ENCODE measurements at regions not wholly inside any gene's neighbourhood (a gene's known extent, or its start where the extent isn't known, plus 50 kb on each side); places are given as distances from the start of the nearest gene placed in this dataset.
A peak's percentile ranks its signal among the peaks of the same experiment; 100 is the strongest.
"Not testable (repeated sequence)": the region's sequence is repeated elsewhere in the genome, so short reads cannot be mapped to it uniquely, and the experiment has no call there.

GRCh38 chr1:55443175-55443915, 228.2 kb upstream of the USP24 start:
- Histone ChIP-seq H3K27ac (ENCODE audit: low read length) (no peak overlapping the region), H3K27me3 (ENCODE audit: control insufficient read depth, insufficient read depth, low read length) (no peaks in the 10 kb centered on the region), H3K36me3 (ENCODE audit: control insufficient read depth, insufficient read depth, low read length) (no peaks in the 10 kb centered on the region), H3K4me3 (ENCODE audit: low read length) (no peak overlapping the region), H3K4me1 (ENCODE audit: control insufficient read depth, insufficient read depth, low read length) (no peaks in the 10 kb centered on the region), H3K9me3 (ENCODE audit: control insufficient read depth, insufficient read depth, low read length) (no peaks in the 10 kb centered on the region)
- Mint-ChIP-seq H3K4me1 (no peaks in the 10 kb centered on the region), H3K27ac (no peak overlapping the region), H3K27me3 (ENCODE audit: low read depth in 2 of 2) (peaks cover 2 to 8% of the 10 kb centered on the region in 2 donors), H3K4me3 (no peak overlapping the region), H3K9me3 (no peaks in the 10 kb centered on the region), H3K36me3 (no peaks in the 10 kb centered on the region)
- DNase-seq (no peak), ATAC-seq (peak in 1 of 3 donors; percentile 30)
- 84% methylated on average over 7 of the region's 7 CpGs for WGBS (ENCODE audit: insufficient coverage)
- intact Hi-C loops (cut with micrococcal nuclease), result no loop called here
- no peak for TF ChIP-seq CTCF (IDR thresholded peaks at IDR 0.05)

- intact Hi-C loops (cut with micrococcal nuclease), result no loop called here
- H3K4me3 Mint-ChIP-seq, result no peak overlapping the region
Measured at GRCh38 chr1:55441489-55441888, 226.3 kb upstream of the USP24 start.

GRCh38 chr1:55437692-55438091, 222.5 kb upstream of the USP24 start:
- H3K36me3 Mint-ChIP-seq, result no peaks in the 10 kb centered on the region
- intact Hi-C loops (cut with micrococcal nuclease), result no loop called here

More at GRCh38 chr1:55441489-55441888, 226.3 kb upstream of the USP24 start:
- no peak for ATAC-seq
- H3K27me3 ChIP-seq (ENCODE audit: control insufficient read depth, insufficient read depth, low read length), result no peaks in the 10 kb centered on the region
- Mint-ChIP-seq H3K27ac (no peak overlapping the region), H3K27me3 (ENCODE audit: low read depth in 2 of 2) (peaks cover 2 to 16% of the 10 kb centered on the region in 2 donors), H3K9me3 (no peaks in the 10 kb centered on the region), H3K4me1 (no peaks in the 10 kb centered on the region), H3K36me3 (no peaks in the 10 kb centered on the region)
- H3K36me3 ChIP-seq (ENCODE audit: control insufficient read depth, insufficient read depth, low read length), result no peaks in the 10 kb centered on the region
- DNase-seq, result no peak
- no peaks in the 10 kb centered on the region for H3K9me3 ChIP-seq (ENCODE audit: control insufficient read depth, insufficient read depth, low read length)
- H3K27ac ChIP-seq (ENCODE audit: low read length), result no peak overlapping the region
- WGBS (ENCODE audit: insufficient coverage), result no CpG with 5 or more reads among the region's 1 CpG
- no peak overlapping the region for H3K4me3 ChIP-seq (ENCODE audit: low read length)
- H3K4me1 ChIP-seq (ENCODE audit: control insufficient read depth, insufficient read depth, low read length), result no peaks in the 10 kb centered on the region
- TF ChIP-seq CTCF (IDR thresholded peaks at IDR 0.05), result no peak

GRCh38 chr1:55430720-55431119, 215.6 kb upstream of the USP24 start:
- H3K4me3 ChIP-seq (ENCODE audit: low read length); H3K36me3 Mint-ChIP-seq; H3K36me3 ChIP-seq (ENCODE audit: control insufficient read depth, insufficient read depth, low read length); H3K27ac Mint-ChIP-seq; H3K9me3 Mint-ChIP-seq; DNase-seq; H3K9me3 ChIP-seq (ENCODE audit: control insufficient read depth, insufficient read depth, low read length); intact Hi-C loops (cut with micrococcal nuclease); H3K4me1 Mint-ChIP-seq; H3K4me1 ChIP-seq (ENCODE audit: control insufficient read depth, insufficient read depth, low read length); ATAC-seq; H3K27me3 ChIP-seq (ENCODE audit: control insufficient read depth, insufficient read depth, low read length); H3K27ac ChIP-seq (ENCODE audit: low read length); H3K4me3 Mint-ChIP-seq: not testable (repeated sequence)
- peaks cover 15 to 64% of the 10 kb centered on the region in 2 donors for H3K27me3 Mint-ChIP-seq (ENCODE audit: low read depth in 2 of 2)
- 89% methylated on average over 3 of the region's 3 CpGs for WGBS (ENCODE audit: insufficient coverage)

More at GRCh38 chr1:55437692-55438091, 222.5 kb upstream of the USP24 start:
- Mint-ChIP-seq H3K4me3 (no peak overlapping the region), H3K27me3 (ENCODE audit: low read depth in 2 of 2) (peaks cover 4 to 32% of the 10 kb centered on the region in 2 donors), H3K4me1 (no peaks in the 10 kb centered on the region), H3K9me3 (peaks cover 0 to 4% of the 10 kb centered on the region in 2 donors), H3K27ac (no peak overlapping the region)
- H3K27me3 ChIP-seq (ENCODE audit: control insufficient read depth, insufficient read depth, low read length), result no peaks in the 10 kb centered on the region
- H3K27ac ChIP-seq (ENCODE audit: low read length), result no peak overlapping the region
- 0% methylated on average over 1 of the region's 2 CpGs for WGBS (ENCODE audit: insufficient coverage)
- no peak for TF ChIP-seq CTCF (IDR thresholded peaks at IDR 0.05)
- ATAC-seq (no peak), DNase-seq (no peak)
- H3K4me1 ChIP-seq (ENCODE audit: control insufficient read depth, insufficient read depth, low read length), result no peaks in the 10 kb centered on the region
- H3K9me3 ChIP-seq (ENCODE audit: control insufficient read depth, insufficient read depth, low read length), result no peaks in the 10 kb centered on the region
- H3K4me3 ChIP-seq (ENCODE audit: low read length), result no peak overlapping the region
- no peaks in the 10 kb centered on the region for H3K36me3 ChIP-seq (ENCODE audit: control insufficient read depth, insufficient read depth, low read length)

- H3K9me3 ChIP-seq (ENCODE audit: control insufficient read depth, insufficient read depth, low read length); H3K9me3 Mint-ChIP-seq; H3K4me3 Mint-ChIP-seq; H3K36me3 ChIP-seq (ENCODE audit: control insufficient read depth, insufficient read depth, low read length); H3K27ac ChIP-seq (ENCODE audit: low read length); DNase-seq; H3K4me3 ChIP-seq (ENCODE audit: low read length); H3K27me3 ChIP-seq (ENCODE audit: control insufficient read depth, insufficient read depth, low read length); H3K36me3 Mint-ChIP-seq; intact Hi-C loops (cut with micrococcal nuclease); H3K4me1 Mint-ChIP-seq; H3K27ac Mint-ChIP-seq; H3K4me1 ChIP-seq (ENCODE audit: control insufficient read depth, insufficient read depth, low read length); ATAC-seq: not testable (repeated sequence)
- peaks cover 15 to 64% of the 10 kb centered on the region in 2 donors for H3K27me3 Mint-ChIP-seq (ENCODE audit: low read depth in 2 of 2)
- WGBS (ENCODE audit: insufficient coverage), result 91% methylated on average over 8 of the region's 8 CpGs
Measured at GRCh38 chr1:55430206-55430605, 215.0 kb upstream of the USP24 start.
